Fibroblast of lung (primary cell): ENCODE measurements at regions not wholly inside any gene's neighbourhood (a gene's known extent, or its start where the extent isn't known, plus 50 kb on each side); places are given as distances from the start of the nearest gene placed in this dataset.

Experiments
- EZH2 ChIP-seq: IDR thresholded peaks from 2 replicates; pipeline ENCODE4 v1.5.1; 2012; ENCODE audit warnings: low read length, control low read depth, mild to moderate bottlenecking; ENCODE audit errors: missing control alignments
- TF ChIP-seq, protein P1 (sequence below), 2 donors: IDR thresholded peaks in 1 of 2; conservative IDR thresholded peaks in 1 of 2; 1 replicate in 1 of 2; 2 replicates in 1 of 2; pipeline ENCODE4 v1.5.1; 2011 to 2012; ENCODE audit warnings: low read length in 2 of 2, control low read depth in 1 of 2, inconsistent platforms in 1 of 2, low read depth in 1 of 2, mild to moderate bottlenecking in 1 of 2

DNA sequence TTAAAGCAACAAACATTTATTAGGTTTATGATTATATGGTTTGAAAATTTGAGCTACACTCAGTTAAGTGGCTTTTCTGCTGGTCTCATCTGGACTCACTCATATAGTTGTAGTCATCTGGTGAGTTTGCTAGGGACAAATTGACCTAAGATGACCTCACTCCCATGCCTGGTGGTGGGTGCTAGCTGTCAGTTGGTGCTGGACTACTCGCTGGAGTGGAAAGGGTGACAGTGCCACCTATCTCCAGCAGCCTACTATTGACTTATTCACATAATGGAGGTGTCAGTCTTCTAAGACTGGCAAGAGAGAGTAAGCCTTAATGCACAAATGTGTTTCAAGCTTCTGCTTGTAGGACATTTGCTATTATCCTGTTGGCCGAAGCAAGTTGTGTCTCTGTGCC is 88.2 kb downstream of the TASL start:
- TF ChIP-seq, protein P1, sequence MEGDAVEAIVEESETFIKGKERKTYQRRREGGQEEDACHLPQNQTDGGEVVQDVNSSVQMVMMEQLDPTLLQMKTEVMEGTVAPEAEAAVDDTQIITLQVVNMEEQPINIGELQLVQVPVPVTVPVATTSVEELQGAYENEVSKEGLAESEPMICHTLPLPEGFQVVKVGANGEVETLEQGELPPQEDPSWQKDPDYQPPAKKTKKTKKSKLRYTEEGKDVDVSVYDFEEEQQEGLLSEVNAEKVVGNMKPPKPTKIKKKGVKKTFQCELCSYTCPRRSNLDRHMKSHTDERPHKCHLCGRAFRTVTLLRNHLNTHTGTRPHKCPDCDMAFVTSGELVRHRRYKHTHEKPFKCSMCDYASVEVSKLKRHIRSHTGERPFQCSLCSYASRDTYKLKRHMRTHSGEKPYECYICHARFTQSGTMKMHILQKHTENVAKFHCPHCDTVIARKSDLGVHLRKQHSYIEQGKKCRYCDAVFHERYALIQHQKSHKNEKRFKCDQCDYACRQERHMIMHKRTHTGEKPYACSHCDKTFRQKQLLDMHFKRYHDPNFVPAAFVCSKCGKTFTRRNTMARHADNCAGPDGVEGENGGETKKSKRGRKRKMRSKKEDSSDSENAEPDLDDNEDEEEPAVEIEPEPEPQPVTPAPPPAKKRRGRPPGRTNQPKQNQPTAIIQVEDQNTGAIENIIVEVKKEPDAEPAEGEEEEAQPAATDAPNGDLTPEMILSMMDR (conservative IDR thresholded peaks at IDR 0.05 in 1 of 2, IDR thresholded peaks at IDR 0.05 in 1 of 2; ENCODE audit: low read depth in 1 of 2, low read length in 2 of 2): no peak
- no peak for TF ChIP-seq EZH2
